Trophoblast cell (in vitro differentiated cells and primary cell): ENCODE measurements at regions not wholly inside any gene's neighbourhood (a gene's known extent, or its start where the extent isn't known, plus 50 kb on each side); places are given as distances from the start of the nearest gene placed in this dataset.
"Not testable (repeated sequence)": the region's sequence is repeated elsewhere in the genome, so short reads cannot be mapped to it uniquely, and the experiment has no call there.

Experiments used
- DNase-seq, 2 donors: peaks; one replicate each; pipeline ENCODE4 v3.0.0-alpha.2; 2016
- H2AFZ ChIP-seq: 2 replicates; pipeline ENCODE4 v1.6.1; 2013; ENCODE audit warnings: low read length, moderate library complexity, mild to moderate bottlenecking; ENCODE audit not compliant: insufficient read depth, poor library complexity
- H2AK5ac ChIP-seq: 2 replicates; pipeline ENCODE4 v1.6.1; 2013; ENCODE audit warnings: mild to moderate bottlenecking, low read length
- H2BK120ac ChIP-seq: 2 replicates; pipeline ENCODE4 v1.6.1; 2013; ENCODE audit warnings: low read length, mild to moderate bottlenecking, moderate library complexity; ENCODE audit not compliant: insufficient read depth, poor library complexity
- H2BK12ac ChIP-seq: 2 replicates; pipeline ENCODE4 v1.6.1; 2013; ENCODE audit warnings: mild to moderate bottlenecking, low read length, moderate library complexity
- H2BK5ac ChIP-seq: 2 replicates; pipeline ENCODE4 v1.6.1; 2013; ENCODE audit warnings: low read length, low read depth, moderate library complexity, mild to moderate bottlenecking; ENCODE audit not compliant: poor library complexity
- H3K14ac ChIP-seq: 2 replicates; pipeline ENCODE4 v1.6.1; 2013; ENCODE audit warnings: mild to moderate bottlenecking, low read length
- H3K18ac ChIP-seq: 2 replicates; pipeline ENCODE4 v1.6.1; 2013; ENCODE audit warnings: mild to moderate bottlenecking, low read length
- H3K23ac ChIP-seq: 2 replicates; pipeline ENCODE4 v1.6.1; 2013; ENCODE audit warnings: low read length
- H3K27ac ChIP-seq: 2 replicates; pipeline ENCODE4 v1.5.1; 2013; ENCODE audit warnings: low read depth, mild to moderate bottlenecking, inconsistent platforms, low read length, moderate library complexity
- H3K27me3 ChIP-seq: 2 replicates; pipeline ENCODE4 v1.6.1; 2013; ENCODE audit warnings: inconsistent platforms, mild to moderate bottlenecking, low read length, moderate library complexity; ENCODE audit not compliant: insufficient read depth
- H3K36me3 ChIP-seq, 2 experiments: 1 replicate in 1 of 2; 2 replicates in 1 of 2; pipeline ENCODE4 v1.6.1; 2013; ENCODE audit warnings: low read length in 2 of 2, mild to moderate bottlenecking in 2 of 2, moderate library complexity in 1 of 2; ENCODE audit not compliant: insufficient read depth in 2 of 2, control insufficient read depth in 1 of 2
- H3K4ac ChIP-seq: 2 replicates; pipeline ENCODE4 v1.6.1; 2013; ENCODE audit warnings: low read depth, mild to moderate bottlenecking, low read length, moderate library complexity
- H3K4me1 ChIP-seq, 2 experiments: 1 replicate in 1 of 2; 2 replicates in 1 of 2; pipeline ENCODE4 v1.6.1; 2013; ENCODE audit warnings: low read length in 2 of 2, mild to moderate bottlenecking in 2 of 2, moderate library complexity in 1 of 2; ENCODE audit not compliant: insufficient read depth in 2 of 2, control insufficient read depth in 1 of 2
- H3K4me2 ChIP-seq: 2 replicates; pipeline ENCODE4 v1.6.1; 2013; ENCODE audit warnings: inconsistent platforms, mild to moderate bottlenecking, low read length, moderate library complexity
- H3K4me3 ChIP-seq: 2 replicates; pipeline ENCODE4 v1.5.1; 2013; ENCODE audit warnings: mild to moderate bottlenecking, low read depth, low read length, inconsistent platforms
- H3K79me1 ChIP-seq: one replicate; pipeline ENCODE4 v1.6.1; 2013; ENCODE audit warnings: low read length
- H3K79me2 ChIP-seq: 2 replicates; pipeline ENCODE4 v1.6.1; 2013; ENCODE audit warnings: low read length, mild to moderate bottlenecking; ENCODE audit not compliant: control insufficient read depth, insufficient read depth, poor library complexity
- H3K9ac ChIP-seq: 2 replicates; pipeline ENCODE4 v1.6.1; 2013; ENCODE audit warnings: mild to moderate bottlenecking, low read length
- H3K9me3 ChIP-seq: 2 replicates; pipeline ENCODE4 v1.6.1; 2013; ENCODE audit warnings: low read depth, mild to moderate bottlenecking, control low read depth, inconsistent platforms, low read length; ENCODE audit not compliant: insufficient read depth
- H4K12ac ChIP-seq: 2 replicates; pipeline ENCODE4 v1.6.1; 2013; ENCODE audit warnings: low read depth, mild to moderate bottlenecking, low read length, moderate library complexity
- H4K8ac ChIP-seq: 2 replicates; pipeline ENCODE4 v1.6.1; 2013; ENCODE audit warnings: low read depth, mild to moderate bottlenecking, low read length, moderate library complexity
- H4K91ac ChIP-seq: one replicate; pipeline ENCODE4 v1.6.1; 2013; ENCODE audit warnings: low read depth, mild to moderate bottlenecking, low read length, moderate library complexity
- WGBS: extraction: QIAGEN DNeasy Blood & Tissue Kit; methylation state at CpG from one replicate; pipeline ENCODE4 v1.1.7; 2013; ENCODE audit warnings: missing lambda C conversion rate; ENCODE audit not compliant: insufficient read length, insufficient coverage; ENCODE audit errors: extremely low coverage; 5-methylcytosine and 5-hydroxymethylcytosine counted together

DNA sequence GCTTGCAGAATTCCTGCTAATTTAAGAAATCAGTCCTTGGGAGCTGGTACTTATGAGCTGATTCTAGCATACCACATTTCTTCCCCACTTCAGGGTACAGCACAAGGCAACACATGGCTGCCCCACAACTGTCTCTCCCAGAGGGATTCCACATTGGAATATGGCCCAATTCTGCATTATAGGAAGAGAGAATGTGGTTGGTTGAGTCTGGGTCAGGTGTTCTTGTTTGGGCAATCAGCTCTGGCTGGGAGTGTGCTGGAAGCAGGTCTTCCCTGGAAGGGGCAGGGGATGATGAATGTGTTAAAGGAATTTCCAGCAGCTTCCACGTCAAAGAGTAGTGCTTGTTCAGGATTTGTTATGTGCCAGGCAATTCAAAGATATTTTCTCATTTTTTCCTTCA, 95.7 kb downstream of the BUB3 start:
- Histone ChIP-seq H3K18ac (no peak overlapping the region), H2BK5ac (no peak overlapping the region), H3K9ac (no peak overlapping the region), H3K4me2 (no peak overlapping the region), H3K4me1 (no peaks in the 10 kb centered on the region), H4K91ac (no peak overlapping the region), H4K8ac (no peak overlapping the region), H2AFZ (no peak overlapping the region), H3K9me3 (peaks cover 9% of the 10 kb centered on the region), H3K79me2 (no peaks in the 10 kb centered on the region), H3K27me3 (no peaks in the 10 kb centered on the region), H3K27ac (no peak overlapping the region), H2AK5ac (no peak overlapping the region), H3K23ac (no peak overlapping the region), H3K36me3 (no peaks in the 10 kb centered on the region), H4K12ac (no peak overlapping the region), H3K79me1 (no peaks in the 10 kb centered on the region), H2BK120ac (no peak overlapping the region), H2BK12ac (no peak overlapping the region), H3K14ac (no peak overlapping the region), H3K4me3 (no peak overlapping the region), H3K4ac (no peak overlapping the region)
- DNase-seq = no peak
- no CpG with 5 or more reads among the region's 1 CpG for WGBS

DNA sequence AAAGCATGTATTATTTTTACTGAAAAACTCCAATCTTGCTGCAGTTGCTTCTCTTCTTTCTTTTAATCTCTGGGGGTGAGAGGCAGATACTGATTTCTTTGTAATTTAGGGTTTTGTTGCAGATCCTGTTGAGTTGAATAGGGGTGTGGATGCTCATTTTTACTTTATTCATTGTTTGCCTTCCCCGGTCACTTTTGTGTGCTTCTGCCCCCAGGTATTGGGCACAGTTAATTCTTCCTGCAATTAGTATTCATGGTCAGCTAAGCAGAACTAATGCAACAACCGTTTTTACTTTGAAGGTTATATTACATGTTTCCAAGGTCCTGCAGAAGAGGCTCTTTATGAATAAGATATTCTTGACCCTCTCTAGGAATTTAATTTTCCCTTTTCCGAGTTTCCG, 96.4 kb downstream of the BUB3 start:
- no peaks in the 10 kb centered on the region for H3K4me1 ChIP-seq
- no peak overlapping the region for H3K4me2 ChIP-seq
- H3K36me3 ChIP-seq = no peaks in the 10 kb centered on the region
- no peak overlapping the region for H3K4me3 ChIP-seq
- no peaks in the 10 kb centered on the region for H3K79me2 ChIP-seq
- no peak overlapping the region for H4K8ac ChIP-seq
- no peak overlapping the region for H3K27ac ChIP-seq
- H3K23ac ChIP-seq = no peak overlapping the region
- no peaks in the 10 kb centered on the region for H3K27me3 ChIP-seq
- H2BK12ac ChIP-seq = no peak overlapping the region
- no peaks in the 10 kb centered on the region for H3K79me1 ChIP-seq
- no CpG with 5 or more reads among the region's 4 CpGs for WGBS
- no peak overlapping the region for H3K9ac ChIP-seq
- no peak for DNase-seq
- no peak overlapping the region for H4K91ac ChIP-seq
- no peak overlapping the region for H2AFZ ChIP-seq
- H3K4ac ChIP-seq = no peak overlapping the region
- peaks cover 17% of the 10 kb centered on the region for H3K9me3 ChIP-seq
- H4K12ac ChIP-seq = no peak overlapping the region
- no peak overlapping the region for H3K18ac ChIP-seq
- no peak overlapping the region for H3K14ac ChIP-seq
- H2BK120ac ChIP-seq = no peak overlapping the region
- no peak overlapping the region for H2BK5ac ChIP-seq
- no peak overlapping the region for H2AK5ac ChIP-seq

DNA sequence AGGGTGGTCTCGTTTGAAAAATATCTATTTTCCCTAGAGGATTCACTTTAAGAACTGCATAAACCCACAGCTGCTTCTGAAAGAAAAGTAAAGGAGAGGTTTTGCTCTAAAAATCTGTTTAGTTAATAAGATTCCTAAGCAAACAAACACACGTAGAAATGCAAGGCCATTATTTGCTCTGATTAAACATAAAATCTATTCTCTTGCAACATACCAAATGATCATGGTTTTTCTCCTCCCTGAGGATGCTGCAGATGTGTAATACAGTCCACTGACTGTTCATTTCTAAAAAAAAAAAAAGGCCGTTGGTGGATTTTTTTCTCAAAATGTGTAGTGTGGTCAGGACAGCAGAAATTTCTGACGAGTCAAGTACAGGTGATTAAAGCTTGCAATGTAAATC, 98.6 kb downstream of the BUB3 start:
- no peaks in the 10 kb centered on the region for H3K36me3 ChIP-seq
- no peak overlapping the region for H2BK5ac ChIP-seq
- no peak overlapping the region for H3K9ac ChIP-seq
- H3K4ac ChIP-seq = no peak overlapping the region
- H2BK120ac ChIP-seq = no peak overlapping the region
- H2BK12ac ChIP-seq = no peak overlapping the region
- no peak overlapping the region for H3K4me3 ChIP-seq
- H3K9me3 ChIP-seq = peaks cover 17% of the 10 kb centered on the region
- no peak overlapping the region for H3K4me2 ChIP-seq
- no peaks in the 10 kb centered on the region for H3K4me1 ChIP-seq
- no peaks in the 10 kb centered on the region for H3K79me2 ChIP-seq
- H4K8ac ChIP-seq = no peak overlapping the region
- H3K23ac ChIP-seq = no peak overlapping the region
- no peak overlapping the region for H4K91ac ChIP-seq
- H2AK5ac ChIP-seq = no peak overlapping the region
- H3K79me1 ChIP-seq = no peaks in the 10 kb centered on the region
- H2AFZ ChIP-seq = no peak overlapping the region
- H4K12ac ChIP-seq = no peak overlapping the region
- no peaks in the 10 kb centered on the region for H3K27me3 ChIP-seq
- no peak overlapping the region for H3K18ac ChIP-seq
- no peak overlapping the region for H3K14ac ChIP-seq
- WGBS = no CpG with 5 or more reads among the region's 4 CpGs
- DNase-seq = no peak
- H3K27ac ChIP-seq = no peak overlapping the region

DNA sequence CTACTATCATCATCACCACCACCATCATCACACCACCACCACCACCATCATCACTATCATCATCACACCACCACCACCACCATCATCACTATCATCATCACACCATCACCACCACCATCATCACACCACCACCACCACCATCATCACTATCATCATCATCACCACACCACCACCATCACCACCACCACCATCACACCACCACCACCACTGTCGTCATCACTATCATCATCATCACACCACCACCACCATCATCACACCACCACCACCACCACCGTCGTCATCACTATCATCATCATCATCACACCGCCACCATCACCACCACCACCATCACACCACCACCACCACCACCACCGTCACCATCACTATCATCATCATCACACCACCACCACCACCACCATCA, 100.1 kb downstream of the BUB3 start:
- Histone ChIP-seq H3K4me3 (peak overlapping the region; percentile 5), H3K9me3 (peaks cover 17% of the 10 kb centered on the region)
- no CpG with 5 or more reads among the region's 5 CpGs for WGBS
- not testable (repeated sequence) for H3K36me3 ChIP-seq, H2BK12ac ChIP-seq, H4K8ac ChIP-seq, H3K27me3 ChIP-seq, H3K23ac ChIP-seq, H3K4me1 ChIP-seq, H2AFZ ChIP-seq, H3K4ac ChIP-seq, H3K18ac ChIP-seq, H2BK5ac ChIP-seq, H3K4me2 ChIP-seq, H2AK5ac ChIP-seq, H4K91ac ChIP-seq, H4K12ac ChIP-seq, H3K79me2 ChIP-seq, H3K14ac ChIP-seq, DNase-seq, H2BK120ac ChIP-seq, H3K27ac ChIP-seq, H3K79me1 ChIP-seq, H3K9ac ChIP-seq
